GM23338 (cell line): ENCODE measurements at regions not wholly inside any gene's neighbourhood (a gene's known extent, or its start where the extent isn't known, plus 50 kb on each side); places are given as distances from the start of the nearest gene placed in this dataset.
A peak's percentile ranks its signal among the peaks of the same experiment; 100 is the strongest.

ENCODE experiments used
- ATAC-seq: fragments of 200-7000 bp; cut with Tn5 transposase; 3 replicates; pipeline ENCODE4 v1.9.1; 2020
- DNase-seq: peaks from one replicate; pipeline ENCODE4 v3.0.0-alpha.2; 2015; ENCODE audit warnings: low spot score
- H2AFZ ChIP-seq: fragments of 200-600 bp; sonication (generic); 2 replicates; pipeline ENCODE4 v1.8.0; 2016; ENCODE audit warnings: antibody characterized with exemption, mild to moderate bottlenecking, moderate library complexity
- H3F3A ChIP-seq: fragments of 200-600 bp; sonication (generic); replicated peaks from 2 replicates; pipeline ENCODE4 v1.8.0; 2017; ENCODE audit warnings: antibody characterized with exemption, mixed run types, low read depth
- H3K27ac ChIP-seq: fragments of 200-600 bp; sonication (generic); 2 replicates; pipeline ENCODE4 v1.6.1; 2016; ENCODE audit warnings: low read depth
- H3K27me3 ChIP-seq: fragments of 200-600 bp; sonication (generic); 2 replicates; pipeline ENCODE4 v1.8.0; 2016; ENCODE audit warnings: mild to moderate bottlenecking, mixed run types, moderate library complexity; ENCODE audit not compliant: insufficient read depth
- H3K36me3 ChIP-seq: fragments of 200-600 bp; sonication (generic); 2 replicates; pipeline ENCODE4 v1.8.0; 2016; ENCODE audit warnings: mild to moderate bottlenecking; ENCODE audit not compliant: insufficient read depth
- H3K4me1 ChIP-seq: fragments of 200-600 bp; sonication (generic); 2 replicates; pipeline ENCODE4 v1.8.0; 2016; ENCODE audit warnings: mild to moderate bottlenecking, moderate library complexity; ENCODE audit not compliant: insufficient read depth
- H3K4me2 ChIP-seq: fragments of 200-600 bp; sonication (generic); 2 replicates; pipeline ENCODE4 v1.7.1; 2017; ENCODE audit warnings: mixed run types
- H3K4me3 ChIP-seq: fragments of 200-600 bp; sonication (generic); 2 replicates; pipeline ENCODE4 v1.6.1; 2016; ENCODE audit warnings: mixed run types
- H3K79me2 ChIP-seq: fragments of 200-600 bp; sonication (generic); replicated peaks from 2 replicates; pipeline ENCODE4 v1.8.0; 2017; ENCODE audit warnings: mild to moderate bottlenecking; ENCODE audit not compliant: insufficient read depth
- H3K9me2 ChIP-seq: fragments of 200-600 bp; sonication (generic); 2 replicates; pipeline ENCODE4 v1.8.0; 2017; ENCODE audit not compliant: insufficient read depth
- H4K20me1 ChIP-seq: fragments of 200-600 bp; sonication (generic); replicated peaks from 2 replicates; pipeline ENCODE4 v1.8.0; 2017; ENCODE audit warnings: mild to moderate bottlenecking; ENCODE audit not compliant: insufficient read depth
- H3K27ac Mint-ChIP-seq: 2 replicates; pipeline ENCODE4 v1.8.0; 2020; ENCODE audit warnings: inconsistent platforms, mild to moderate bottlenecking, moderate library complexity, mixed read lengths
- H3K27me3 Mint-ChIP-seq: 3 replicates; pipeline ENCODE4 v1.8.0; 2022; ENCODE audit warnings: low read depth, mild to moderate bottlenecking, moderate library complexity, mixed read lengths, inconsistent platforms; ENCODE audit not compliant: insufficient read depth, poor library complexity
- H3K36me3 Mint-ChIP-seq: 3 replicates; pipeline ENCODE4 v1.8.0; 2021; ENCODE audit warnings: low read depth, mild to moderate bottlenecking, inconsistent platforms, moderate library complexity, mixed read lengths
- H3K4me1 Mint-ChIP-seq: 3 replicates; pipeline ENCODE4 v1.8.0; 2020; ENCODE audit warnings: mild to moderate bottlenecking, inconsistent platforms, mixed read lengths
- H3K4me3 Mint-ChIP-seq: 3 replicates; pipeline ENCODE4 v1.8.0; 2021; ENCODE audit warnings: moderate library complexity, mild to moderate bottlenecking, inconsistent platforms, mixed read lengths
- H3K9me3 Mint-ChIP-seq: 3 replicates; pipeline ENCODE4 v1.8.0; 2020; ENCODE audit warnings: moderate library complexity, mild to moderate bottlenecking, inconsistent platforms, mixed read lengths
- CREB1 ChIP-seq: fragments of 250-450 bp; sonication (Bioruptor Pico); IDR thresholded peaks from 2 replicates; pipeline ENCODE4 v1.5.0; 2020; ENCODE audit warnings: low read depth, mild to moderate bottlenecking, moderate library complexity
- CTCF ChIP-seq, 2 experiments: fragments of 200-600 bp in 1 of 2; sonication (generic) in 1 of 2; conservative IDR thresholded peaks; 2 replicates each; pipeline versions ENCODE4 v1.5.1 to v1.6.1; 2016 to 2017; ENCODE audit warnings: antibody characterized with exemption in 2 of 2, low read depth in 2 of 2, mild to moderate bottlenecking in 2 of 2, moderate library complexity in 1 of 2
- ETS1 ChIP-seq: IDR thresholded peaks from 2 replicates; pipeline ENCODE4 v1.6.1; 2016; ENCODE audit warnings: antibody characterized with exemption
- EZH2phosphoT487 ChIP-seq: fragments of 200-600 bp; sonication (generic); IDR thresholded peaks from one replicate; pipeline ENCODE4 v1.8.1; 2018; ENCODE audit warnings: antibody characterized with exemption; ENCODE audit not compliant: unreplicated experiment
- REST ChIP-seq: IDR thresholded peaks from one replicate; pipeline ENCODE4 v1.6.1; 2018; ENCODE audit warnings: antibody characterized with exemption; ENCODE audit not compliant: unreplicated experiment
- STAT1 ChIP-seq: IDR thresholded peaks from one replicate; pipeline ENCODE4 v1.6.1; 2016; ENCODE audit warnings: antibody characterized with exemption; ENCODE audit not compliant: unreplicated experiment

- no peak for TF ChIP-seq CTCF (conservative IDR thresholded peaks at IDR 0.05; ENCODE audit: low read depth in 2 of 2)
- TF ChIP-seq EZH2phosphoT487: no peak
Observed at GRCh38 chr18:1998121-1998520, 573.2 kb downstream of the METTL4 start (continued).

GRCh38 chr18:1999387-1999786, 571.9 kb downstream of the METTL4 start:
- ATAC-seq: no peak
- H3K27me3 ChIP-seq: no peaks in the 10 kb centered on the region
- peaks cover 3% of the 10 kb centered on the region; the same call in 2 of the 3 replicates for H3K36me3 Mint-ChIP-seq
- no peaks in the 10 kb centered on the region for H3K36me3 ChIP-seq
- no peaks in the 10 kb centered on the region for H3K79me2 ChIP-seq
- H3K9me3 Mint-ChIP-seq: peaks cover 10% of the 10 kb centered on the region; the same call in 2 of the 3 replicates
- no peak overlapping the region for H3K4me3 Mint-ChIP-seq
- no peak overlapping the region; the same call in 1 of the 2 replicates for H3K27ac ChIP-seq
- peaks cover 5% of the 10 kb centered on the region; the same call in 1 of the 2 replicates for H3K4me1 ChIP-seq
- H3K4me1 Mint-ChIP-seq: peaks cover 9% of the 10 kb centered on the region
- peaks cover 3% of the 10 kb centered on the region for H3K27me3 Mint-ChIP-seq
- DNase-seq: no peak
- H2AFZ ChIP-seq: peak overlapping the region; percentile 34; the same call in 1 of the 2 replicates
- H3F3A ChIP-seq: no peaks in the 10 kb centered on the region
- H3K9me2 ChIP-seq: peaks cover 8% of the 10 kb centered on the region
- H3K27ac Mint-ChIP-seq: no peak overlapping the region
- no peak for TF ChIP-seq STAT1
- TF ChIP-seq REST: no peak
- no peak for TF ChIP-seq CTCF (conservative IDR thresholded peaks at IDR 0.05; ENCODE audit: low read depth in 2 of 2)
- TF ChIP-seq CREB1 (CRISPR knock-in tag): no peak
- no peak for TF ChIP-seq ETS1
- H3K4me2 ChIP-seq: no peak overlapping the region
- no peak overlapping the region for H3K4me3 ChIP-seq
- H4K20me1 ChIP-seq: no peaks in the 10 kb centered on the region
